Progenitor cell of endocrine pancreas (in vitro differentiated cells): ENCODE measurements at regions not wholly inside any gene's neighbourhood (a gene's known extent, or its start where the extent isn't known, plus 50 kb on each side); places are given as distances from the start of the nearest gene placed in this dataset.
"Not testable (repeated sequence)": the region's sequence is repeated elsewhere in the genome, so short reads cannot be mapped to it uniquely, and the experiment has no call there.

Source experiments
- DNase-seq: peaks from one replicate; pipeline ENCODE4 v3.0.0; 2021; ENCODE audit warnings: low spot score; ENCODE audit not compliant: unreplicated experiment
- H3K27ac Mint-ChIP-seq: 2 replicates; pipeline ENCODE4 v1.8.0; 2021; ENCODE audit warnings: mild to moderate bottlenecking, moderate library complexity, mixed read lengths
- H3K27me3 Mint-ChIP-seq: 2 replicates; pipeline ENCODE4 v1.8.0; 2021; ENCODE audit warnings: mixed read lengths
- H3K36me3 Mint-ChIP-seq: 2 replicates; pipeline ENCODE4 v1.8.0; 2022; ENCODE audit warnings: mixed read lengths; ENCODE audit not compliant: insufficient read depth
- H3K4me1 Mint-ChIP-seq: 2 replicates; pipeline ENCODE4 v1.8.0; 2021; ENCODE audit warnings: low read depth, mixed read lengths
- H3K4me3 Mint-ChIP-seq: 2 replicates; pipeline ENCODE4 v1.8.0; 2021; ENCODE audit warnings: low read depth, mild to moderate bottlenecking, moderate library complexity, mixed read lengths
- H3K9me3 Mint-ChIP-seq: 2 replicates; pipeline ENCODE4 v1.8.0; 2021; ENCODE audit warnings: low read depth, mixed read lengths
- TF ChIP-seq, protein P1 (sequence below): fragments of 200-600 bp; sonication (generic); IDR thresholded peaks from one replicate; pipeline ENCODE4 v1.5.0; 2021; ENCODE audit warnings: antibody characterized with exemption, mild to moderate bottlenecking; ENCODE audit not compliant: unreplicated experiment

DNA sequence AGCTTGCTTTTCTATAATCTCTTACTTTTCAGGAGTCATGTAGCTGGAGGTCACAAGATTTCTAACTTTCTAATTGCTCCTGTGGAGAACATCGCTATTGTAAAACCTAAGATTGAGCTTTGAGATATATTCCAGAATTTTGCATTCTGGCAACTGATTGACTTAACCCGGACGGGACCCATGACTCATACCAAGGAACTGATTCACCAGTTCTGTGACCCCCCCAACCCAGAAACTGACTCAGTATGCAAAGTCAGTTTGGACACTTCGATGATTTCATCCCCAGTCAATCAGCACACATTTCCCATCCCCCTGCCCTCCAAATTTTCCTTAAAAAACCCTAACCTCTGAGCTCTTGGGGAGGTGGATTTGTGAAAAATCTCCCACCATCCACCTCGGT lies 396.5 kb upstream of the GBE1 start:
- Mint-ChIP-seq H3K27ac (no peak overlapping the region), H3K4me1 (peaks cover 1% of the 10 kb centered on the region), H3K27me3 (no peaks in the 10 kb centered on the region), H3K4me3 (no peak overlapping the region), H3K9me3 (peaks cover 9% of the 10 kb centered on the region), H3K36me3 (no peaks in the 10 kb centered on the region)
- DNase-seq = no peak
- TF ChIP-seq, protein P1, sequence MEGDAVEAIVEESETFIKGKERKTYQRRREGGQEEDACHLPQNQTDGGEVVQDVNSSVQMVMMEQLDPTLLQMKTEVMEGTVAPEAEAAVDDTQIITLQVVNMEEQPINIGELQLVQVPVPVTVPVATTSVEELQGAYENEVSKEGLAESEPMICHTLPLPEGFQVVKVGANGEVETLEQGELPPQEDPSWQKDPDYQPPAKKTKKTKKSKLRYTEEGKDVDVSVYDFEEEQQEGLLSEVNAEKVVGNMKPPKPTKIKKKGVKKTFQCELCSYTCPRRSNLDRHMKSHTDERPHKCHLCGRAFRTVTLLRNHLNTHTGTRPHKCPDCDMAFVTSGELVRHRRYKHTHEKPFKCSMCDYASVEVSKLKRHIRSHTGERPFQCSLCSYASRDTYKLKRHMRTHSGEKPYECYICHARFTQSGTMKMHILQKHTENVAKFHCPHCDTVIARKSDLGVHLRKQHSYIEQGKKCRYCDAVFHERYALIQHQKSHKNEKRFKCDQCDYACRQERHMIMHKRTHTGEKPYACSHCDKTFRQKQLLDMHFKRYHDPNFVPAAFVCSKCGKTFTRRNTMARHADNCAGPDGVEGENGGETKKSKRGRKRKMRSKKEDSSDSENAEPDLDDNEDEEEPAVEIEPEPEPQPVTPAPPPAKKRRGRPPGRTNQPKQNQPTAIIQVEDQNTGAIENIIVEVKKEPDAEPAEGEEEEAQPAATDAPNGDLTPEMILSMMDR = no peak

DNA sequence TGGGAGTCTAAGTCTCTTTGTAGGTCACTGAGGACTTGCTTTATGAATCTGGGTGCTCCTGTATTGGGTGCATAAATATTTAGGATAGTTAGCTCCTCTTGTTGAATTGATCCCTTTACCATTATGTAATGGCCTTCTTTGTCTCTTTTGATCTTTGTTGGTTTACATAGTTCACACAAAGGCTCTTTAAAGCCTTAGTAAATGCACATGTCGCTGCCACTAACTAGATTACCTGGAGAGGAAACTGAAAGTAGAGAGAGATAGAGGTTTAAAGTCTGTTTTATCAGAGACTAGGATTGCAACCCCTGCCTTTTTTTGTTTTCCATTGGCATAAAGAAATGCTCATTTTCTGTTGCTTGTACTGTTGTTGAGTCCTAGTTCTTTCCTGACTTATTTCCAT lies 392.4 kb upstream of the GBE1 start:
- H3K27ac Mint-ChIP-seq, H3K27me3 Mint-ChIP-seq, H3K4me1 Mint-ChIP-seq, H3K4me3 Mint-ChIP-seq, H3K36me3 Mint-ChIP-seq, H3K9me3 Mint-ChIP-seq, DNase-seq: not testable (repeated sequence)

DNA sequence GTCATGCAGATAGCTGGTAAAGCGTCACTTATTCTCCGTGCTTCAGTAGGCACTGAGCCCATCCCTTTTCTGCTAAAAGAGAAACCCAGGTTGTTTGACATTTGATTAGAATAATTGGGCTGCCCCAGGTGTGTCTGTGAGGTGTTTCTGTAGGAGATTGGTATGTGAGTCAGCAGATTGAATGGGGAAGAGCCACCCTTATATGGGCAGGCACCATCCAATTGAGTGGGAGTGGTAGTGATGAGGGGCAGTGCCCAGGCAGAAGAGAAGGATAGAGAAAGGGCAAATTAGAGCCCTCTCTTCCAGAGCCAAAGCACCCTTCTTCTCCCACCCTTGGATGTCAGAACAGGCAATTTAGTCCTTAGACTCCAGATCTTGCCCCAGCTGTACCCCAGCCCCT lies 384.3 kb upstream of the GBE1 start:
- no peak for DNase-seq
- Mint-ChIP-seq H3K9me3 (no peaks in the 10 kb centered on the region), H3K27ac (no peak overlapping the region), H3K27me3 (no peaks in the 10 kb centered on the region), H3K36me3 (no peaks in the 10 kb centered on the region), H3K4me3 (no peak overlapping the region), H3K4me1 (peaks cover 3% of the 10 kb centered on the region)
- TF ChIP-seq, protein P1 = no peak

DNA sequence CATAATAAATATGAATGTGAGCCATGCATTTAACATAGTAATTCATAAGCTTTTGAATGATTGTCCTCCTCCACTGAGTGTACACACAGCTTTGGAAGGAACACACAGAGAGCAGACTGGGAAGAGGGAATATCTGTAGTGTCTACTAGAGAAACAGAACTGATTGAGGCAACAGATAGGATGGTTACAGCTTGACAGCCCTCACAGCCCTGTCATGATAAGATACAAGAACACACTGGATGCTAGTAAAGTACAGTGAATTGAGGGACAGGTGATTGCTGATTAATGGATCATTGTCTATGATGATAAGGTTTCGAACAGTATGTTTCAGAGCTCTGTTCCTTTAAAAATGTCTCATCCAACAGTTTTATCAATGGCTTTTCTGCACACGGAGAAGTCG lies 383.4 kb upstream of the GBE1 start:
- no peak overlapping the region for H3K27ac Mint-ChIP-seq

DNA sequence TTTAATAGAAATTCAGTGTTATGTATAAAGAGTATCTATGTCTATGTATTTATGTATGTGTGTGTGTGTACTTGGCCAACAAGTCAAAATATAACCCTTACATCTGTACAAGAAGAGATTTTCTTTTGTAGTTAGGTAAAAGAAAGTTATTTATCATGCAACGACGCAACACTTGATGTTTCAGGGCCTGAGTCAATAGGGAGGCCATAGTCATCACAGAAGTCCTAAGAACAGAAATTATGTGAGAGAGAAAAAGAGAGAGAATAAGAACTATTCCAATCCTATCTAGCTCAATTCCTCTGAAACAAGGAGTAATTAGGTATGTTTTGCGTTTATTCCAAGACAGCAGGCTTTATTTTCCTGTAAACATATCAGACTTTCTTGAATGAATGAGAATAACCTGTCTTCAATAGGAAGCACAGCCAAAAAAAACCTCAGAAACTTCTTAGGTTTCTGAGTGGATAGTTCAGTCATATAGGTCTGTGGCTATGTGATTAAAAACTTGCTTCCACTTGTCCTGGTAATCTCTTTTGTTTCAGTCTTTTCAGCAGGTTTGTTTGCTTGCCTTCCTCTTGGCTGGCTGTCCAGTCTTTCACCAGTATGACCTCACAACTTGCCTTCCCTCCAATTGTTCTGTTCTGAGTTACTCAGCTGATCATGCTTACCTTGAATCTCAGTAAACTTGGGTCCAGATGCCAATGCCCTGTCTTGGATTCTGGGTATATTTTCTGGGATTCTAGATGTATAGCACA lies 382.4 kb upstream of the GBE1 start:
- Mint-ChIP-seq H3K4me1 (peaks cover 3% of the 10 kb centered on the region), H3K9me3 (no peaks in the 10 kb centered on the region), H3K27ac (no peak overlapping the region), H3K27me3 (no peaks in the 10 kb centered on the region), H3K36me3 (no peaks in the 10 kb centered on the region), H3K4me3 (no peak overlapping the region)
- TF ChIP-seq, protein P1 = no peak
- DNase-seq = no peak

More for the DNA sequence above, 383.4 kb upstream of the GBE1 start:
- Mint-ChIP-seq H3K4me1 (peaks cover 3% of the 10 kb centered on the region), H3K27me3 (no peaks in the 10 kb centered on the region), H3K9me3 (no peaks in the 10 kb centered on the region), H3K4me3 (no peak overlapping the region), H3K36me3 (no peaks in the 10 kb centered on the region)
- no peak for DNase-seq
- TF ChIP-seq, protein P1 = no peak

DNA sequence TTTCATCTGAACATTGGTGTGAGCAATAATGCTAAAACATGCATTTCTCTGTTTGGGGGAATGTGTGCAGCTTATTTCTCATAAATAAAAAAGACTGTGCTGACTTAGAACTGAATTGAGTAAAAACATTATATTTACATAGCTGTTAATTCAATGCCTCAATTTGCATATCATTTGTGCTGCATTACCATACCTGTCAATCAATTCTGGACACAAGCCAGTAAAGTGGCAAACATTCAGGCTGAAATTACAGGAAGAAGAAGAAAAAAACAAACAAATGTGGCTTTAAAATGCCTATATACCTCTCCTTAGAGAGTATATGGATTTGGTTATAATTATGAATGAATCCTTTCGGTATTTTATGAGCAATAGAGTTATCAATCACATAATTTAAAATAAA lies 380.1 kb upstream of the GBE1 start:
- no peak overlapping the region for H3K4me3 Mint-ChIP-seq

More for the DNA sequence above, 380.1 kb upstream of the GBE1 start:
- DNase-seq = no peak
- Mint-ChIP-seq H3K36me3 (no peaks in the 10 kb centered on the region), H3K4me1 (peaks cover 3% of the 10 kb centered on the region), H3K27ac (no peak overlapping the region), H3K27me3 (no peaks in the 10 kb centered on the region), H3K9me3 (no peaks in the 10 kb centered on the region)
- TF ChIP-seq, protein P1 = no peak
